OCI-LY7 (cell line): ENCODE measurements at regions not wholly inside any gene's neighbourhood (a gene's known extent, or its start where the extent isn't known, plus 50 kb on each side); places are given as distances from the start of the nearest gene placed in this dataset.

Experiments
- BruUV-seq: library from RNA; stranded (reverse); fragments of 400-500 nt; replicated peaks from 2 replicates; lab custom pipeline; 2021; lab: Mats Ljungman, UMichigan
- CTCF ChIA-PET: fragments of 300-600 bp; sonication (Branson Sonifier 250); formaldehyde crosslinking; loops from one replicate; lab custom pipeline; 2022; ENCODE audit warnings: antibody characterized with exemption; ENCODE audit not compliant: unreplicated experiment; lab: Charles Lee
- POLR2A ChIA-PET: fragments of 300-600 bp; sonication (Branson Sonifier 250); formaldehyde crosslinking; loops from one replicate; lab custom pipeline; 2022; ENCODE audit warnings: antibody characterized with exemption; lab: Charles Lee
- DNase-seq: peaks from one replicate; pipeline ENCODE4 v3.0.0-alpha.2; 2015; ENCODE audit warnings: low spot score
- H2AFZ ChIP-seq: fragments of 200-600 bp; sonication (generic), shearing (Covaris generic); 2 replicates; pipeline ENCODE4 v1.6.1; 2014; ENCODE audit warnings: mild to moderate bottlenecking, antibody characterized with exemption, low read length, moderate library complexity
- H3K27ac ChIP-seq: fragments of 200-600 bp; sonication (generic); 2 replicates; pipeline ENCODE4 v1.5.1; 2014; ENCODE audit warnings: mixed run types, low read depth, mild to moderate bottlenecking, moderate library complexity, low read length, inconsistent platforms; ENCODE audit not compliant: poor library complexity, severe bottlenecking
- H3K36me3 ChIP-seq: fragments of 200-600 bp; sonication (generic); 2 replicates; pipeline ENCODE4 v1.6.1; 2014; ENCODE audit warnings: mild to moderate bottlenecking, antibody characterized with exemption, low read length, moderate library complexity, mixed read lengths; ENCODE audit not compliant: insufficient read depth
- H3K4me1 ChIP-seq: fragments of 200-600 bp; sonication (generic); 2 replicates; pipeline ENCODE4 v1.5.1; 2014; ENCODE audit warnings: mild to moderate bottlenecking, low read length; ENCODE audit not compliant: insufficient read depth, poor library complexity, severe bottlenecking
- H3K4me2 ChIP-seq: fragments of 200-600 bp; sonication (generic); 2 replicates; pipeline ENCODE4 v1.6.1; 2014; ENCODE audit warnings: mild to moderate bottlenecking, low read length
- H3K4me3 ChIP-seq: fragments of 200-600 bp; sonication (generic); 2 replicates; pipeline ENCODE4 v1.5.1; 2014; ENCODE audit warnings: mild to moderate bottlenecking, low read depth, low read length; ENCODE audit not compliant: poor library complexity, severe bottlenecking
- H3K79me2 ChIP-seq: fragments of 200-600 bp; sonication (generic); 2 replicates; pipeline ENCODE4 v1.6.1; 2016; ENCODE audit warnings: low read depth, mild to moderate bottlenecking, low read length, moderate library complexity, mixed read lengths; ENCODE audit not compliant: insufficient read depth
- H3K9me2 ChIP-seq: fragments of 200-600 bp; sonication (generic); 2 replicates; pipeline ENCODE4 v1.6.1; 2016; ENCODE audit warnings: mild to moderate bottlenecking, low read length, mixed read lengths; ENCODE audit not compliant: insufficient read depth
- H3K9me3 ChIP-seq: fragments of 200-600 bp; sonication (generic); 2 replicates; pipeline ENCODE4 v1.6.1; 2014; ENCODE audit warnings: mild to moderate bottlenecking, mixed run types, low read length, mixed read lengths
- H4K20me1 ChIP-seq: fragments of 200-600 bp; sonication (generic); 2 replicates; pipeline ENCODE4 v1.6.1; 2014; ENCODE audit warnings: mild to moderate bottlenecking, antibody characterized with exemption, low read length, moderate library complexity, mixed read lengths; ENCODE audit not compliant: insufficient read depth
- CTCF ChIP-seq: fragments of 200-600 bp; sonication (generic); conservative IDR thresholded peaks from 2 replicates; pipeline ENCODE4 v1.5.1; 2014; ENCODE audit warnings: mild to moderate bottlenecking, antibody characterized with exemption, low read length, moderate library complexity, mixed read lengths
- EZH2phosphoT487 ChIP-seq: fragments of 200-600 bp; sonication (generic); IDR thresholded peaks from 2 replicates; pipeline ENCODE4 v1.6.1; 2018; ENCODE audit warnings: low read depth, borderline replicate concordance, mild to moderate bottlenecking, mixed run types, antibody characterized with exemption, low read length, moderate library complexity, mixed read lengths
- intact Hi-C: fragments of 100-400 bp; cut with micrococcal nuclease; formaldehyde crosslinking; loops from one replicate; pipeline ENCODE4 v1.10.0; 2022; ENCODE audit not compliant: unreplicated experiment

GRCh38 chr2:163466331-163467250, 269.2 kb downstream of the FIGN start:
- DNase-seq: no peak
- Histone ChIP-seq H3K79me2 (no peaks in the 10 kb centered on the region), H4K20me1 (no peaks in the 10 kb centered on the region), H3K4me1 (no peaks in the 10 kb centered on the region), H2AFZ (no peak overlapping the region), H3K9me3 (no peaks in the 10 kb centered on the region), H3K27ac (no peak overlapping the region), H3K4me2 (no peak overlapping the region), H3K9me2 (no peaks in the 10 kb centered on the region), H3K4me3 (no peak overlapping the region), H3K36me3 (no peaks in the 10 kb centered on the region)
- TF ChIP-seq CTCF (no peak), EZH2phosphoT487 (no peak)
- intact Hi-C loops: no loop called here
- ChIA-PET POLR2A (interaction anchor here (0.5 to 1.2 kb wide), 4 partner anchors 14 to 466 kb away, joined by 3 to 5 read pairs (median 3); no protein-coding TSS in a partner anchor), CTCF (no interaction called here)
- BruUV-seq: no TSS peak

DNA sequence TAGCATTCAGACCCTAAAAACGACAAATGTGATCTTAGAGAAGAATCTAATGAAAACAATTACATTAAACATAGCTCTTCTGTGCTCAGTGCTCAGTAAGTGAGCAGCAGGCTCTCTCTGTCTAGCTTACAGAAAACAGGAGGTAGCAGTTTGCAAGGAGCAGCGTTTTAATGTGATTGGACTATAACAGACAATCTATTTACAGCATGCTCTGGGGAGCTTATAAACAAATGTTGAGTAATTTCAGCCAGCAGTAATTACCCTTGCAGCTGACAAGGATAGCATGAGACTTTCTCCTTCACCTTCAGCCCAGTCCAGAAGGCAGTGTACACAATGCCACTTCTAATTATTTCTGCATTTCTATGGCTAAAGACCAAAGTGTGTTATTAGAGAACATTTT, 270.4 kb downstream of the FIGN start:
- CTCF ChIA-PET: no interaction called here
- Histone ChIP-seq H3K9me2 (no peaks in the 10 kb centered on the region), H3K27ac (no peak overlapping the region), H3K4me2 (no peak overlapping the region), H3K4me3 (no peak overlapping the region), H2AFZ (no peak overlapping the region), H3K9me3 (no peaks in the 10 kb centered on the region), H3K79me2 (no peaks in the 10 kb centered on the region), H3K36me3 (no peaks in the 10 kb centered on the region), H4K20me1 (no peaks in the 10 kb centered on the region), H3K4me1 (no peaks in the 10 kb centered on the region)
- DNase-seq: no peak
- no peak for TF ChIP-seq EZH2phosphoT487
- TF ChIP-seq CTCF: no peak
- intact Hi-C loops: no loop called here
- POLR2A ChIA-PET: interaction anchor here (0.5 to 1.2 kb wide), 3 partner anchors 13 to 20 kb away, joined by 3 read pairs; no protein-coding TSS in a partner anchor
- no TSS peak for BruUV-seq

DNA sequence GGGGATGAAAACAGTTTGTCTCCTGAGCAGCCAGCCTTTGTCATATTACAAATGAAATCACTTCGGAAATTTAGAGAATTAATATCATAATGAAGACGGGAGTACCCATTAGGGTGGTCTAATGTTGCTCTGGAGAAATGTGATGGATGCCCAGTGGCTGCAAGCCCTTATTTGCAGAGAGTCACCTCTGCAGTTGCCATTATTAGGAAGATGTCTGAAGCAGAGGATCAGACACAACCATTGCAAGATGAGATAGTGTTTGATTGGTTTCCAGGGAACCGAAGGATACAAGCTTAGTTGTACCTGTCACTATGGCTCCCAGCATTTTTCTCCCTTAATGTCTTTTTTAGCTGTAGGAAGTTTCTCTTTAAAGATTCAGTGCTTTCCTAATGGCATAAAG, 272.4 kb downstream of the FIGN start:
- POLR2A ChIA-PET: no interaction called here
- TF ChIP-seq EZH2phosphoT487 (no peak), CTCF (no peak)
- H3K4me1 ChIP-seq: no peaks in the 10 kb centered on the region
- no peaks in the 10 kb centered on the region for H3K9me3 ChIP-seq
- H3K4me3 ChIP-seq: no peak overlapping the region
- no peak for DNase-seq
- H3K9me2 ChIP-seq: no peaks in the 10 kb centered on the region
- H3K36me3 ChIP-seq: no peaks in the 10 kb centered on the region
- no peaks in the 10 kb centered on the region for H4K20me1 ChIP-seq
- H3K4me2 ChIP-seq: no peak overlapping the region
- intact Hi-C loops: no loop called here
- CTCF ChIA-PET: no interaction called here
- no peak overlapping the region for H2AFZ ChIP-seq
- no TSS peak for BruUV-seq
- no peaks in the 10 kb centered on the region for H3K79me2 ChIP-seq
- H3K27ac ChIP-seq: no peak overlapping the region
